ENCODE measurements at regions not wholly inside any gene's neighbourhood (a gene's known extent, or its start where the extent isn't known, plus 50 kb on each side); places are given as distances from the start of the nearest gene placed in this dataset.

DNA sequence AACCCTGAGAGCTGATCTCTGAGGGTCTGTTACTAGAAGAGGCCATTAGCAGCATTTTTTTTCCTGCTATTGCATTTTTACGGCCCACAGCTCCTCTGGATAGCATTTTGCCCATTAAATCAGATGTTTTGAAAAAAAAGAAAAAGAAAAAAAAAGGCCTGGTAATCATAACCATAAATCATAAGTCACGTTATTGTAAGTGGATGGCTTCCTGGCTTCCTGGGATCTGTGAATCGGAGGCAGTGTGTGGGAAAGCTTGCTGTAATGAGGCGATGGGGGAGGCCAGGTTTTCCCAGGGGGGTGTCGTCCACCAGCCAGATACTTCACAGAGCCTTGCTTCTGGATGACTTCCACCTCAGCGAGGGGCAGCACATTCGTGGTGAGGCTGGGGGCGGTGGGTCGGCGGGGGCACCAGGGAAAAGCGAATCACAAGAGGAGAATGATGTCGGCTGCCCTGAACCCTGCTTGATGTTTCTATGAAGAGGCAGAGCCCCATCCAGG is 106.5 kb upstream of the SYT13 start:
- no peak for DNase-seq
- Histone ChIP-seq H3K36me3 (no peaks in the 10 kb centered on the region), H3K27me3 (peaks cover 0 to 7% (median 0%) of the 10 kb centered on the region in 7 donors), H3K27ac (no peak overlapping the region), H3K9me3 (peaks cover 0 to 5% (median 0%) of the 10 kb centered on the region in 11 donors), H3K4me1 (no peaks in the 10 kb centered on the region), H3K4me3 (no peak overlapping the region)
- intact Hi-C loops (cut with DNase I): no loop called here
- no peak for ATAC-seq
- TF ChIP-seq, protein P1, sequence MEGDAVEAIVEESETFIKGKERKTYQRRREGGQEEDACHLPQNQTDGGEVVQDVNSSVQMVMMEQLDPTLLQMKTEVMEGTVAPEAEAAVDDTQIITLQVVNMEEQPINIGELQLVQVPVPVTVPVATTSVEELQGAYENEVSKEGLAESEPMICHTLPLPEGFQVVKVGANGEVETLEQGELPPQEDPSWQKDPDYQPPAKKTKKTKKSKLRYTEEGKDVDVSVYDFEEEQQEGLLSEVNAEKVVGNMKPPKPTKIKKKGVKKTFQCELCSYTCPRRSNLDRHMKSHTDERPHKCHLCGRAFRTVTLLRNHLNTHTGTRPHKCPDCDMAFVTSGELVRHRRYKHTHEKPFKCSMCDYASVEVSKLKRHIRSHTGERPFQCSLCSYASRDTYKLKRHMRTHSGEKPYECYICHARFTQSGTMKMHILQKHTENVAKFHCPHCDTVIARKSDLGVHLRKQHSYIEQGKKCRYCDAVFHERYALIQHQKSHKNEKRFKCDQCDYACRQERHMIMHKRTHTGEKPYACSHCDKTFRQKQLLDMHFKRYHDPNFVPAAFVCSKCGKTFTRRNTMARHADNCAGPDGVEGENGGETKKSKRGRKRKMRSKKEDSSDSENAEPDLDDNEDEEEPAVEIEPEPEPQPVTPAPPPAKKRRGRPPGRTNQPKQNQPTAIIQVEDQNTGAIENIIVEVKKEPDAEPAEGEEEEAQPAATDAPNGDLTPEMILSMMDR (IDR thresholded peaks at IDR 0.05): no peak
- 79 to 87% methylated on average over 12 of the region's 12 CpGs for WGBS, 2 donors

DNA sequence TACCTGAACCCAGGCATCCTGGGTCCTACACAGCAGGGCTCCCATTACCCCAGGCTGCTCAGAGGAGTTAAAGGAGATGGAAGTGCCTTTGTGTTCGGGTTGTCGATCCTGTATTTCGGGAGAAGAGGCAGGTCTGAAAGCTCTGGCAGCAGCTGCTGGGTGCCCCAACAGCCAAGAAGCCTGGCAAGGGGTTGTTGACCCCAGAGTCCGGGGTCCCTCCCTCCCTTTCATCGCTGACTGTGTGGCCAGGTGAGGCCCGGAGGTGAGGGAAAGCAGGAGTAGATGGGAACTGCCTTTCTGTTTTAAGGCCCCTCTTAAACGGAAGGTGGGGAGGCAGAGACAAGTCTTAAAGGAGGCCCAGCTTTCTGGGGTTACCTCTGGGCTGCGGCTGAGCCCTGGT is 106.0 kb upstream of the SYT13 start:
- no peak overlapping the region for H3K27ac ChIP-seq
- DNase-seq (no peak), ATAC-seq (no peak)
- TF ChIP-seq, protein P1 (IDR thresholded peaks at IDR 0.05): no peak
- WGBS, 2 donors: 81 to 86% methylated on average over 8 of the region's 8 CpGs
- H3K36me3 ChIP-seq: no peaks in the 10 kb centered on the region
- no peaks in the 10 kb centered on the region for H3K4me1 ChIP-seq
- intact Hi-C loops (cut with DNase I): no loop called here
- H3K9me3 ChIP-seq: peaks cover 0 to 5% (median 0%) of the 10 kb centered on the region in 11 donors
- no peak overlapping the region for H3K4me3 ChIP-seq
- H3K27me3 ChIP-seq: peaks cover 0 to 11% (median 0%) of the 10 kb centered on the region in 7 donors

DNA sequence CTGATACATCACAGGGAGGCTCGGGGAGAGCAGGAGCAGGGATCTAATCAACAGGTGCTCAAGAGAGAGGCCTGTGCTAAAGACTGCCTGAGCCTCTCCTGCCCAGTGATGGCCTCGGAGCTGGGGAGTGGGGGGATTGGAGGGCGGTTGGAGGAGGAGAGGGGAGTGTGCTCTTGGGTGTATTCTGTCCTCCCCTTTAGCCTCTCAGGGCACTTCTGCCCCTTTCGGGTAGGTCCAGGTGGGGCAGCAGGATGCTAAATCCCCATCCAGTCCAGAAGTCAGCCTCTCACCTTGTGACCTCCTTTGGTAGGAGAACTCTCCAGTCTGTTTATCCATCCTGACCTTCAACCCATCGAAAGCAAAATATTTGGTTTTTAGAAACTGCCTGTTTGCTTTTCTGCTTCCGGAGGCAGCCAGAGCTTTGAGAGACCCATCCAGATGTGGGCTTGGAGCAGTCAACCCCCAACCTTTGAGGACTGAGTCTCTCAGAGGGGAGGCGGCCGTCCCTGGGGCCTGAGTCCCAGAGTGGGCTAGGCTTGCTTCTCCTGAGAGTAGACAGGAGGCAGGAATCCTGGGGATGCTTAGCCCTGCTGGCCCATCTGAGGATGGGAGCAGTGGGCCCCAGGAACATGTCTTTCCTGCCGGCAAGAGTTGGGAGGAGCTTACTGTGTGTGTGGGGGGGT is 105.2 kb upstream of the SYT13 start:
- no peaks in the 10 kb centered on the region for H3K4me1 ChIP-seq
- WGBS, 2 donors: 80% methylated on average over 9 of the region's 9 CpGs
- TF ChIP-seq, protein P1 (IDR thresholded peaks at IDR 0.05): no peak
- H3K36me3 ChIP-seq: no peaks in the 10 kb centered on the region
- peaks cover 0 to 17% (median 6%) of the 10 kb centered on the region in 7 donors for H3K27me3 ChIP-seq
- no peak overlapping the region for H3K4me3 ChIP-seq
- no peak overlapping the region for H3K27ac ChIP-seq
- intact Hi-C loops (cut with DNase I): no loop called here
- ATAC-seq (no peak), DNase-seq (no peak)
- H3K9me3 ChIP-seq: peaks cover 0 to 5% (median 0%) of the 10 kb centered on the region in 11 donors

DNA sequence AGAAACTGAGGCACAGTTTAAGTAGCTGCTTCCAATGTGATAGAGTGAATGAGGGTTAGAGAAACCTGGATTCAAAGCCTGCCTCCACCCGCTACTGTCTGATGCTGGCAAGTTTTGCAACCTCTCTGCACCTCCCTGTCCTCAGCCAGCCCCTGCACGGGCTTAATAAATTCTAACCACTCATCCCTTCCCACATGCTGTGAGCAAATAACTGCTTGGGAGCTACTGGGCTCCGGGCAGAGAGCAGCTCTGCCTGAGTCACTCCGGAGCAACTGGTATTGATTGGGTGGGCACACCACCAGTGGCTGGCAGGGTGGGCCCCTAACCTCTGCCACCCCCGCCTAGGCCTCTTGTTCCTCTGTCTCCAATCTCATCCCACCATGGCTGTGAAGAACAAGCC is 104.3 kb upstream of the SYT13 start:
- Histone ChIP-seq H3K4me3 (no peak overlapping the region), H3K27ac (no peak overlapping the region), H3K4me1 (no peaks in the 10 kb centered on the region), H3K9me3 (peaks cover 0 to 5% (median 0%) of the 10 kb centered on the region in 11 donors), H3K36me3 (no peaks in the 10 kb centered on the region), H3K27me3 (peaks cover 0 to 24% (median 10%) of the 10 kb centered on the region in 7 donors)
- ATAC-seq (no peak), DNase-seq (no peak)
- 84 to 95% methylated on average over 5 of the region's 5 CpGs for WGBS, 2 donors
- TF ChIP-seq, protein P1 (IDR thresholded peaks at IDR 0.05): no peak
- intact Hi-C loops (cut with DNase I): no loop called here
